HCT116 (cell line): ENCODE measurements at regions not wholly inside any gene's neighbourhood (a gene's known extent, or its start where the extent isn't known, plus 50 kb on each side); places are given as distances from the start of the nearest gene placed in this dataset.

Source experiments
- ATAC-seq: fragments of 200-7000 bp; cut with Tn5 transposase; 2 replicates; pipeline ENCODE4 v1.9.1; 2020; ENCODE audit warnings: mild to moderate bottlenecking, moderate library complexity
- BruUV-seq: library from RNA; stranded (reverse); fragments of 400-500 nt; replicated peaks from 2 replicates; lab custom pipeline; 2021; lab: Mats Ljungman, UMichigan
- CTCF ChIA-PET: fragments of 300-600 bp; sonication (Branson Sonifier 250); formaldehyde crosslinking; loops from one replicate; lab custom pipeline; 2021; ENCODE audit warnings: antibody characterized with exemption; lab: Charles Lee
- POLR2A ChIA-PET: fragments of 300-600, 350-600 bp; sonication (Branson Sonifier 250); formaldehyde crosslinking; loops from one replicate; lab custom pipeline; 2021; ENCODE audit warnings: antibody characterized with exemption; lab: Charles Lee
- RAD21 ChIA-PET, 2 experiments: fragments of 300-600 bp; sonication (Branson Sonifier 250); formaldehyde crosslinking; loops; one replicate each; lab custom pipeline; 2023; ENCODE audit warnings: low total read pairs in 2 of 2; ENCODE audit not compliant: uncharacterized antibody in 2 of 2, unreplicated experiment in 2 of 2, low non-redundant PET in 1 of 2; lab: Charles Lee
- DNase-seq: peaks from one replicate; pipeline ENCODE4 v3.0.0-alpha.2; 2010; ENCODE audit warnings: low read depth, low spot score
- H2AFZ ChIP-seq: fragments of 200-600 bp; shearing (Covaris generic), sonication (generic); 2 replicates; pipeline ENCODE4 v1.6.1; 2017; ENCODE audit warnings: low read depth, mixed run types, mixed read lengths, antibody characterized with exemption, low read length; ENCODE audit not compliant: poor library complexity, severe bottlenecking
- H3K27ac ChIP-seq: 2 replicates; pipeline ENCODE4 v1.5.1; 2012; ENCODE audit warnings: low read depth, low read length
- H3K27me3 ChIP-seq: fragments of 200-600 bp; sonication (generic); 2 replicates; pipeline ENCODE4 v1.6.1; 2016; ENCODE audit warnings: mixed run types, low read length, mixed read lengths; ENCODE audit not compliant: insufficient read depth
- H3K36me3 ChIP-seq, 2 experiments: fragments of 200-500 bp in 1 of 2; fragments of 200-600 bp in 1 of 2; sonication (Bioruptor generic) in 1 of 2; sonication (generic) in 1 of 2; 2 replicates each; pipeline versions ENCODE4 v1.5.1 to v1.6.1; 2014 to 2016; ENCODE audit warnings: low read length in 2 of 2, inconsistent platforms in 1 of 2, mixed read lengths in 1 of 2, mixed run types in 1 of 2; ENCODE audit not compliant: insufficient read depth in 2 of 2, control insufficient read depth in 1 of 2
- H3K4me1 ChIP-seq, 2 experiments: fragments of 200-600 bp in 1 of 2; sonication (generic) in 1 of 2; 2 replicates each; pipeline versions ENCODE4 v1.5.1 to v1.6.1; 2012 to 2017; ENCODE audit warnings: low read length in 2 of 2, inconsistent platforms in 1 of 2, mild to moderate bottlenecking in 1 of 2, mixed read lengths in 1 of 2, mixed run types in 1 of 2, moderate library complexity in 1 of 2; ENCODE audit not compliant: insufficient read depth in 2 of 2, control insufficient read depth in 1 of 2
- H3K4me2 ChIP-seq: fragments of 200-600 bp; sonication (generic); 2 replicates; pipeline ENCODE4 v1.6.1; 2017; ENCODE audit warnings: mixed run types, low read length, mixed read lengths
- H3K4me3 ChIP-seq, 2 experiments: fragments of 200-600 bp in 1 of 2; sonication (generic) in 1 of 2; replicated peaks in 1 of 2; 2 replicates each; pipeline ENCODE4 v1.5.1; 2011 to 2016; ENCODE audit warnings: low read length in 2 of 2, control low read depth in 1 of 2, low read depth in 1 of 2, mild to moderate bottlenecking in 1 of 2, mixed read lengths in 1 of 2, mixed run types in 1 of 2
- H3K79me2 ChIP-seq: fragments of 200-600 bp; sonication (generic); 2 replicates; pipeline ENCODE4 v1.6.1; 2017; ENCODE audit warnings: mild to moderate bottlenecking, mixed run types, low read length, moderate library complexity, mixed read lengths; ENCODE audit not compliant: insufficient read depth
- H3K9ac ChIP-seq: fragments of 200-600 bp; sonication (generic); 2 replicates; pipeline ENCODE4 v1.6.1; 2016; ENCODE audit warnings: low read length, mixed read lengths
- H3K9me2 ChIP-seq: fragments of 200-600 bp; sonication (generic), shearing (Covaris generic); 2 replicates; pipeline ENCODE4 v1.6.1; 2017; ENCODE audit warnings: mixed run types, mild to moderate bottlenecking, moderate library complexity; ENCODE audit not compliant: insufficient read depth
- H3K9me3 ChIP-seq, 2 experiments: fragments of 200-500 bp in 1 of 2; fragments of 200-600 bp in 1 of 2; sonication (Bioruptor generic) in 1 of 2; sonication (generic) in 1 of 2; 2 replicates each; pipeline ENCODE4 v1.6.1; 2014 to 2017; ENCODE audit warnings: low read length in 2 of 2, mixed read lengths in 2 of 2, inconsistent platforms in 1 of 2, low read depth in 1 of 2, mild to moderate bottlenecking in 1 of 2, mixed run types in 1 of 2, moderate library complexity in 1 of 2; ENCODE audit not compliant: control insufficient read depth in 1 of 2, insufficient read depth in 1 of 2
- H4K20me1 ChIP-seq: fragments of 200-600 bp; sonication (generic), shearing (Covaris generic); 2 replicates; pipeline ENCODE4 v1.6.1; 2017; ENCODE audit warnings: mixed run types, mild to moderate bottlenecking, moderate library complexity; ENCODE audit not compliant: insufficient read depth
- CBX3 ChIP-seq: IDR thresholded peaks from 2 replicates; pipeline ENCODE4 v1.6.1; 2012; ENCODE audit warnings: low read depth
- EGR1 ChIP-seq: IDR thresholded peaks from 2 replicates; pipeline ENCODE4 v1.6.1; 2012; ENCODE audit warnings: low read depth
- ELF1 ChIP-seq: IDR thresholded peaks from 2 replicates; pipeline ENCODE4 v1.6.1; 2012; ENCODE audit warnings: low read depth, borderline replicate concordance
- EZH2 ChIP-seq: fragments of 200-600 bp; sonication (generic); IDR thresholded peaks from 2 replicates; pipeline ENCODE4 v1.6.1; 2017; ENCODE audit warnings: antibody characterized with exemption, mixed run types
- EZH2phosphoT487 ChIP-seq: fragments of 200-600 bp; IDR thresholded peaks from 2 replicates; pipeline ENCODE4 v1.6.1; 2018; ENCODE audit warnings: antibody characterized with exemption, borderline replicate concordance
- FOSL1 ChIP-seq: IDR thresholded peaks from 2 replicates; pipeline ENCODE4 v1.6.1; 2012; ENCODE audit warnings: low read depth
- JUND ChIP-seq: IDR thresholded peaks from 2 replicates; pipeline ENCODE4 v1.6.1; 2012
- POLR2A ChIP-seq: IDR thresholded peaks from 2 replicates; pipeline ENCODE4 v1.7.0; 2011; ENCODE audit warnings: borderline replicate concordance; ENCODE audit not compliant: insufficient read depth, insufficient read length; ENCODE audit errors: extremely low read depth
- POLR2AphosphoS5 ChIP-seq: IDR thresholded peaks from 2 replicates; pipeline ENCODE4 v1.6.1; 2011; ENCODE audit warnings: mild to moderate bottlenecking, low read depth, low read length, moderate library complexity
- RAD21 ChIP-seq: IDR thresholded peaks from 2 replicates; pipeline ENCODE4 v1.6.1; 2012; ENCODE audit warnings: low read depth, mild to moderate bottlenecking
- SIN3A ChIP-seq: IDR thresholded peaks from 2 replicates; pipeline ENCODE4 v1.6.1; 2012; ENCODE audit warnings: low read depth
- SRF ChIP-seq: IDR thresholded peaks from 2 replicates; pipeline ENCODE4 v1.6.1; 2012; ENCODE audit warnings: low read depth
- TCF7L2 ChIP-seq: IDR thresholded peaks from 2 replicates; pipeline ENCODE4 v1.7.0; 2011; ENCODE audit warnings: borderline replicate concordance, inconsistent platforms; ENCODE audit not compliant: insufficient read depth, insufficient read length; ENCODE audit errors: extremely low read depth
- ZNF274 ChIP-seq: fragments of 200-500 bp; sonication (Bioruptor generic); IDR thresholded peaks from 2 replicates; pipeline ENCODE4 v1.6.1; 2014; ENCODE audit warnings: mild to moderate bottlenecking, low read depth, low read length, inconsistent platforms
- intact Hi-C: fragments of 100-400 bp; cut with micrococcal nuclease; formaldehyde crosslinking; loops from 2 replicates; pipeline ENCODE4 v1.10.0; 2022
- TF ChIP-seq, protein P1 (sequence below), 3 experiments: fragments of 200-600 bp in 1 of 3; sonication (generic) in 1 of 3; IDR thresholded peaks in 2 of 3; conservative IDR thresholded peaks in 1 of 3; 2 replicates each; pipeline ENCODE4 v1.5.1; 2012 to 2017; ENCODE audit warnings: low read depth in 2 of 3, low read length in 2 of 3, antibody characterized with exemption in 1 of 3, borderline replicate concordance in 1 of 3, control low read depth in 1 of 3, mild to moderate bottlenecking in 1 of 3, mixed read lengths in 1 of 3, mixed run types in 1 of 3, moderate library complexity in 1 of 3; ENCODE audit not compliant: insufficient read depth in 1 of 3
- TF ChIP-seq, protein P2 (sequence below): IDR thresholded peaks from 2 replicates; pipeline ENCODE4 v1.6.1; 2012
- TF ChIP-seq, protein P3 (sequence below): IDR thresholded peaks from 2 replicates; pipeline ENCODE4 v1.6.1; 2012

DNA sequence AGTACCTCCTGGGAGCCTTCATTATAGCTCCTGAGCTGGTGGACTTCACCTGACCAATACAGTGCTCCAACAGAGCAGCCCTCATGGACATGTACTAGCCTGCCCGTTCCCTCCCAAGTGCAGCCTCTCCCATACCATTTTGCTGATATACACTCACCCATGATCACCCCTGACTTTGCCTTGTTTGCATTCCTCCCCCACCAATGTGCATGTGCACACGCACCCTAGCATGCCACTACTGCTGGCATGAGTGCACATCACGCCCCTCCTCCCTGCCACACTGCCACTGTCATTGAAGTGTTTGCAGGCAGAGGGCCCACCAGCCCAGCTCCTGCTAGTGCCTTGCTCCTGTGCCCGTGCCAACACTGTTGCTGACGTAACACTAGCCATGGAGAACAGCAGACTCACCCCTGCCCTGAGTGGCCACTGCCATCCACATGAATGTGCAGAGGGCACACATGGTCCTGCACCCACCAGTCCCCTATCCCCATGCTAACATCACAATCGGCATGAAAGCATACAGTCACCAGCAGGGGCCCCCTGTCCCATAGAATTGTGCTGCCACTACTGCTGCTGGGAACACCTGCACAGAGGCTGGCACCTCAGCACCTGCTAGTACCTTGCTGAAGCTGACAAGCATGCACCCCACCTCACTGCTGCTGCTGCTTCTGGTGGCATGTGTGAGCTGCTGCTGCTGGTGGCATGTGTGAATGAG lies 110.3 kb downstream of the SINHCAF start:
- Histone ChIP-seq H3K27ac (no peak overlapping the region), H3K27me3 (peaks cover 10% of the 10 kb centered on the region), H3K9me2 (no peaks in the 10 kb centered on the region), H3K79me2 (no peaks in the 10 kb centered on the region), H3K9me3 (no peaks in the 10 kb centered on the region), H4K20me1 (no peaks in the 10 kb centered on the region), H3K4me2 (no peak overlapping the region), H3K36me3 (no peaks in the 10 kb centered on the region), H2AFZ (no peak overlapping the region), H3K4me3 (no peak overlapping the region), H3K9ac (no peak overlapping the region), H3K4me1 (peaks cover 0 to 3% of the 10 kb centered on the region in 2 experiments; a peak in 1 of 4 replicates)
- DNase-seq (no peak), ATAC-seq (peak; percentile 69)
- TF ChIP-seq EGR1: no peak
- TF ChIP-seq TCF7L2: no peak
- TF ChIP-seq, protein P1, sequence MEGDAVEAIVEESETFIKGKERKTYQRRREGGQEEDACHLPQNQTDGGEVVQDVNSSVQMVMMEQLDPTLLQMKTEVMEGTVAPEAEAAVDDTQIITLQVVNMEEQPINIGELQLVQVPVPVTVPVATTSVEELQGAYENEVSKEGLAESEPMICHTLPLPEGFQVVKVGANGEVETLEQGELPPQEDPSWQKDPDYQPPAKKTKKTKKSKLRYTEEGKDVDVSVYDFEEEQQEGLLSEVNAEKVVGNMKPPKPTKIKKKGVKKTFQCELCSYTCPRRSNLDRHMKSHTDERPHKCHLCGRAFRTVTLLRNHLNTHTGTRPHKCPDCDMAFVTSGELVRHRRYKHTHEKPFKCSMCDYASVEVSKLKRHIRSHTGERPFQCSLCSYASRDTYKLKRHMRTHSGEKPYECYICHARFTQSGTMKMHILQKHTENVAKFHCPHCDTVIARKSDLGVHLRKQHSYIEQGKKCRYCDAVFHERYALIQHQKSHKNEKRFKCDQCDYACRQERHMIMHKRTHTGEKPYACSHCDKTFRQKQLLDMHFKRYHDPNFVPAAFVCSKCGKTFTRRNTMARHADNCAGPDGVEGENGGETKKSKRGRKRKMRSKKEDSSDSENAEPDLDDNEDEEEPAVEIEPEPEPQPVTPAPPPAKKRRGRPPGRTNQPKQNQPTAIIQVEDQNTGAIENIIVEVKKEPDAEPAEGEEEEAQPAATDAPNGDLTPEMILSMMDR (IDR thresholded peaks at IDR 0.05 in 2 of 3, conservative IDR thresholded peaks at IDR 0.05 in 1 of 3; ENCODE audit: borderline replicate concordance in 1 of 3, insufficient read depth in 1 of 3, low read depth in 2 of 3, low read length in 2 of 3): 0 out of 6 replicates have a peak, but pooled peaks of 2 of the 3 experiments have one; percentile 3 to 23
- TF ChIP-seq JUND: no peak
- 0 out of 2 replicates have a peak, but pooled peaks have one; percentile 11 for TF ChIP-seq RAD21
- intact Hi-C loops: no loop called here
- RAD21 ChIA-PET: no interaction called here
- POLR2A ChIA-PET: no interaction called here
- CTCF ChIA-PET: no interaction called here
- BruUV-seq: no TSS peak

DNA sequence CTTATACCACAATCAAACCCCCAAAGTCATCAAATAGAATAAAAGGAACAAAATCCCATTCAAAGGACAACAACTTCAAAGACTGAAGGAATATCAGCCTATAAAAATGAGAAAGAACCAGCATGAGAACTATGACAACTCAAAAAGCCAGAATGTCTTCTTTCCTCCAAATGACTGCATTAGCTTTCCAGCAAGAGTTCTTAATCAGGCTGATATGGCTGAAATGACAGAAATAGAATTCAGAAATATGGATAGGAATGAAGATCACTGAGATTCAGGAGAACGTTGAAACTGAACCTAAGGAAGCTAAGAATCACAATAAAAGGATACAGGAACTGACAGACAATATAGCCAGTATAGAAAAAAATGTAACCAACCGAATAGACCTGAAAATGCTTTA lies 109.5 kb downstream of the SINHCAF start:
- Histone ChIP-seq H3K9ac (no peak overlapping the region), H3K79me2 (no peaks in the 10 kb centered on the region), H3K9me2 (no peaks in the 10 kb centered on the region), H3K4me3 (no peak overlapping the region), H3K4me1 (peaks cover 0 to 3% of the 10 kb centered on the region in 2 experiments; a peak in 1 of 4 replicates), H3K4me2 (no peak overlapping the region), H3K9me3 (no peaks in the 10 kb centered on the region)
- RAD21 ChIA-PET: no interaction called here
- CTCF ChIA-PET: no interaction called here
- DNase-seq (no peak), ATAC-seq (no peak)
- intact Hi-C loops: no loop called here
- TF ChIP-seq SIN3A: no peak
- no peak for TF ChIP-seq RAD21
- no peak for TF ChIP-seq EZH2
- TF ChIP-seq FOSL1: no peak
- TF ChIP-seq JUND: no peak
- TF ChIP-seq ELF1: no peak
- TF ChIP-seq, protein P2, sequence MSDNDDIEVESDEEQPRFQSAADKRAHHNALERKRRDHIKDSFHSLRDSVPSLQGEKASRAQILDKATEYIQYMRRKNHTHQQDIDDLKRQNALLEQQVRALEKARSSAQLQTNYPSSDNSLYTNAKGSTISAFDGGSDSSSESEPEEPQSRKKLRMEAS: no peak
- no peak for TF ChIP-seq CBX3
- TF ChIP-seq POLR2A: no peak
- no peak for TF ChIP-seq EZH2phosphoT487
- TF ChIP-seq SRF: no peak
- TF ChIP-seq, protein P3, sequence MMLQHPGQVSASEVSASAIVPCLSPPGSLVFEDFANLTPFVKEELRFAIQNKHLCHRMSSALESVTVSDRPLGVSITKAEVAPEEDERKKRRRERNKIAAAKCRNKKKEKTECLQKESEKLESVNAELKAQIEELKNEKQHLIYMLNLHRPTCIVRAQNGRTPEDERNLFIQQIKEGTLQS: no peak
- TF ChIP-seq ZNF274: no peak
- no peak for TF ChIP-seq POLR2AphosphoS5
- TF ChIP-seq, all 23 proteins: peak for 0
- no peaks in the 10 kb centered on the region for H4K20me1 ChIP-seq
- H3K27me3 ChIP-seq: peaks cover 10% of the 10 kb centered on the region
- no TSS peak for BruUV-seq
- no peak overlapping the region for H2AFZ ChIP-seq
- POLR2A ChIA-PET: no interaction called here
- H3K36me3 ChIP-seq: no peaks in the 10 kb centered on the region
- H3K27ac ChIP-seq: no peak overlapping the region
